GM19455 (cell line): ENCODE measurements at regions not wholly inside any gene's neighbourhood (a gene's known extent, or its start where the extent isn't known, plus 50 kb on each side); places are given as distances from the start of the nearest gene placed in this dataset.
"Not testable (repeated sequence)": the region's sequence is repeated elsewhere in the genome, so short reads cannot be mapped to it uniquely, and the experiment has no call there.

Source experiments
- ATAC-seq: cut with Tn5 transposase; IDR thresholded peaks from one replicate; pipeline ENCODE4 v1.9.1; 2021; ENCODE audit not compliant: unreplicated experiment

DNA sequence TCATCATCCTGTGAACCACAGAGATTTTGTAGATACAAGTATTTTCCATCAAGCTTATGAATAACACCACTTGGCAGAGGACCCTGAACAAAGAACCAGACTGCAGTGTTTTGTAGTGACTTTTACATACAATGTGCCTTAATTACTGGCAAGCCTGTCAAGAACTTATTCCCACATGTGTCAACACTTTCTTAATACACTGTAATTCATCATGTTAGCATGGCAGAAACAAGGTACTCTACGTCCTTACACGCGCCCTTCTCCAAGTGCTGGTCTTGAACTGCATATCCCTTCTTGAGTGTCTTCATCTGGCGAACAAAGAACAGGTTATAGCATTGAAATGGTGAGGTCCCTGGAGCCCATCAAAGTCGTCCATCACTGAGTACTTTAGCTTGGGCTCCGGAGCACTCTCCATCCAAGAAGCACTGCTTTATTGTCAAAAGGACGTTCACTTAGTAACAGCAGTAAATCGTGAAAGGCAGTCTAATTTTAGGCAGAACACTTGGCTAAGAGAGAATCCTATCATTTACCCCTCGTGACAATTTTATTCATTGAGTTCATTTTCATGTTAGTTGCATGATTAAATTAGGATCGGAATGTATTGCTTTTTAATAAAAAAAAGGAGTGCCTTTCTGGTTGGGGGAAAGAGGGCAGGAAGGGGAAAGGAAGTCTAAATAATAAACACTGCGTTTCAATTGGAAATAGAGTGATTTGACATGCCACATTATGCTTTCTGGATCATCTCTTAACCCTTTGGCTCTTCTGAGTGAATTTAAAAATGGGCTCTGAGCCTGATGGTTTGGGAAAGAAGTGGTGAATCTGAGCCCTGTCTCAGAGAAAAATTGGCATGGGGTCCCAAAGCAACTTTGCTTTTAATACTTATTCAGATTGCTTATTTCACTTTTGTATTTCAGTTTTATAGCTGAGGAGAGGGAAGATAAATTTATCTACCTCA, 376.1 kb downstream of the DLEU7 start:
- no peak for ATAC-seq

GRCh38 chr13:50468849-50469669, 374.4 kb downstream of the DLEU7 start:
- ATAC-seq = no peak

GRCh38 chr13:50473050-50473449, 370.4 kb downstream of the DLEU7 start:
- not testable (repeated sequence) for ATAC-seq

DNA sequence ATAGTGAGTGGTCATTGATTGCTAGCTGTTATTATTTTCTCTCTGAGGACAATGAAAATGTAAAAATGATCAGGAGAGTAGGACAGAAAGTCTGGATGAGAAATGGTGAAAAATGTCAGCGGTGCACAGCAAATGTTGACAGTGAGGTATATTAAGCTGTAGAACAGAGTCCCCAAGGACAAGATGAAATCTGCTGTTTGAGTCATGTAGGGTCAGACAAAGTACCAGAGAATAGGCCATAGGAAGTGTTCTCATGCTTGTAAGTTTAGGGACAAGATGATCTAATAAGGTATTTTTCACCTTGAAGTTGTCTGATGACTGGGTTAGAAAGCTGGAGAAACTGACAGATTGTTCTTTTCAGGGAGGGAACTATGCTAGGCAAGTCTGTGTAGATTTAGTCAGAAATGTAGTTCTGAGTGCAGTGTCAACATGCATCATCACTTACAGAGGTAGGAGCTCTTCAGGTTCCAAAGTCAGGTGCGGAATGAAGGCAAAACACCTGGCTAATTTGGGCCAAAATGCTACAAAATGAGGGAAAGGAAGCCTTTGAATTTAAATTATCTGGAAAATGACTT, 369.3 kb downstream of the DLEU7 start:
- ATAC-seq = no peak

GRCh38 chr13:50476577-50477285, 366.8 kb downstream of the DLEU7 start:
- ATAC-seq = no peak

GRCh38 chr13:50481936-50482335, 361.6 kb downstream of the DLEU7 start:
- ATAC-seq = no peak

- ATAC-seq = no peak
Measured at GRCh38 chr13:50483416-50483815, 360.1 kb downstream of the DLEU7 start.

- no peak for ATAC-seq
Measured at GRCh38 chr13:50484472-50485113, 358.9 kb downstream of the DLEU7 start.

- ATAC-seq = no peak
Measured at GRCh38 chr13:50485979-50486935, 357.2 kb downstream of the DLEU7 start.

DNA sequence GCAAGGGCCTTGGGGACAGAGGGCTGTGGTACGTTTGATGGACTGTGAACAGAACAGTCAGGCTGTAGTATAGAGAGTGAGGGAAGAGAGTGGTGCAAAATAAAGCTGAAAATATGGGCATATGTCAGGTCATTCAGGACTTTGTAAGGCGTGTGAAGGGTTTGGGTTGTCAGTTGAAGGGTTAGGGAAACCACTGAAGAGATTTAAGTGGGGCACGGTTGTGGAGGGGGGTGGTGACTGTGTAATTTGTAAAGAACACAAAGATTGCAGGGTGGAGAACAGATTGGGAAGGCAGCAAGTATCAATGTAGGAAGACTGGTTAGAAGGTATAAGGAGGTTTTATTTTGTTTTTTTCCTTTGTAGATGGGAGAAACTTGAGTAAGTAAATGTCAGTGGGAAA, 349.8 kb downstream of the DLEU7 start:
- ATAC-seq = no peak

- no peak for ATAC-seq
Measured at GRCh38 chr13:50494138-50494537, 349.4 kb downstream of the DLEU7 start.

GRCh38 chr13:50503212-50503611, 340.3 kb downstream of the DLEU7 start:
- ATAC-seq = not testable (repeated sequence)

DNA sequence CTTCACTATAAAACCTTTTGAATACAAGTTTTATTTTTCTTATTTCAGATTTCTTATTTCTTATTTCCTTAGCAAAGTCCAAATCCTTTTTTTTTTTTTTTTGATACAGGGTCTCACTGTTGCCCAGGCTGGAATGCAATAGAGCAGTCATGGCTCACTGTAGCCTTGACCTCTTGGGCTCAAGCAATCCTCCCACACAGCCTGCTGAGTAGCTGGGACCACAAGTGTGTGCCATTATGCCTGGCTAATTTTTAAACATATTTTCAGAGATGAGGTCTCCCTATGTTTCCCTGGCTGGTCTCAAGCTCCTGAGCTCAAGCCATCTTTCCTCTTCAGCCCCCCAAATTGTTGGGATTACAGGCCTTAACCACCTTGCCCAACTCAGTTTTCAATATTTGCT, 334.3 kb downstream of the DLEU7 start:
- no peak for ATAC-seq

DNA sequence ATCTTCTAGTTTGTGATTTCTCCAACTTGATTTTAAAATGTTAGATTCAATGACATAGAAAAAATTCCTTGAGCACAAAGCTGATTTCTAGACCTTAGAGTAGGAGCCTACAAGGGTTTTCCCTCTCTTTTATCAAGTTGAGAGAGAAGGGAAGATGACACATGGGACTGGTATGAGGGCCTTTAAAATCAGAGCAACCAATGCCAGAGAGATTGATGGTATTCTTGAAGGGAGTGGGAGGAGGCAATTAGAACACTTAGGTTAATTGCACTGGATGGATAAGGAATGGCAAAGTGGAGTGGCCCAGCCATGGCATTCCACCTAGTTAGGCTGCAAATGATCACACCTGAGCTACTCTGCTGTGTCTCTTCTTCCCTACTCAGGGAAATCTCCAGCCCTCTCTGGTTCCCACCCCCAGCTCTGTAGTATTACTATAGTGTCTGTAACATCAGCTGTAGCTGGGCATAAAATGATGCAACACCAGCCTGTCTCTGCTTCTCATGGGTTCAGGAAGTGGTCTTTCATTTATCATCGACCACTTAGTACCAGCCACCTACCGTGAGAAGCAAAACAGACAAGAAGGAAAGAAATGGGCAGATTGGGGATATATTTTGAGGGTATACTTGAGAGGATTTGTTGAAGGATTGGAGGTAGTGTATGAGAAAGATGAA, 333.6 kb downstream of the DLEU7 start:
- ATAC-seq = no peak

- ATAC-seq = not testable (repeated sequence)
Measured at GRCh38 chr13:50510885-50511545, 332.5 kb downstream of the DLEU7 start.

GRCh38 chr13:50511877-50512341, 331.6 kb downstream of the DLEU7 start:
- ATAC-seq = peak; percentile 46

DNA sequence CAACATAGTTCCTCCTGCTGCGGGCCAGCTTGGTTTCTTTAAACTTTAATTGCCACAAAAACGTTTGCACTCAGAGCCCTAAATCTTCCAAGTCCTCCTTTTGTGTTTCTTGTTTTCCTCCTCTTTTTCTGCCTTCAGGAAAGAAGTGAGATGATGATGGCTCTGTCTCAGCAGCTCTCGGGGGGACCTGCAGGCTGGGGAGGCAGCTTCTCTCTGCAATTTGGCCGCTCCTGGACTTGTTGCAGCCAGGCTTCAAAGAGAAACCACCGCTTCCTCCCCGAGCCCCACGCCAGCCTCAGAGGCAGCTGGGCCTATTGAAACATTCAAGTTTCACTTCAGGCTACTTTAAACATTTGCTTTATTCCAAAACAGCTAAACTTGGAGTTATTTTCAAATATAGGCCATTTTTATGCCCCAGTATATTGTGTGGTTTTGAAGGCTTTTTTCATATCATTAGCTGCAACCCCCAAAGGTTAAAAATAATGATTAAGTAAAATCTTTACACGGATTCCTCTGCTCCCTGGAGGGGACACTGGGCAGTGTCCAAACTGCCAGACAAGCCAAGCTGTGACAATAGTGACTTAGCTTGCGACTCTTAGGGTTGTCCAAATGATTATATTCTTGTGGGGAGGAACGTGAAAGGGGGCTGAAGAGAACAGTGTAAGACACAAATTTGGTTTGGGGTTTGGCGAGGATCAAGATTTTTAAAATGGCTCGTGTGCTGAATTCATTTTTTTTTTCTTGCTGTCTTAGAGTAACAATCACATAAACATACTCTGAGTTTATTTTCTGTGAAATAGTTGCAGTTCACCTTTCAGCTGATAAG, 330.8 kb downstream of the DLEU7 start:
- peak; percentile 87 for ATAC-seq
